Stimulated activated CD4-positive, alpha-beta T cell treated with anti-CD3 and anti-CD28 coated beads, Interleukin-4, amount 100 ng/mL, for 48 hours (primary cell): ENCODE measurements at regions not wholly inside any gene's neighbourhood (a gene's known extent, or its start where the extent isn't known, plus 50 kb on each side); places are given as distances from the start of the nearest gene placed in this dataset.

Experiments
- DNase-seq, 2 donors: peaks; one replicate each; pipeline ENCODE4 v3.0.0-alpha.2; 2020; ENCODE audit warnings: low read depth in 2 of 2

DNA sequence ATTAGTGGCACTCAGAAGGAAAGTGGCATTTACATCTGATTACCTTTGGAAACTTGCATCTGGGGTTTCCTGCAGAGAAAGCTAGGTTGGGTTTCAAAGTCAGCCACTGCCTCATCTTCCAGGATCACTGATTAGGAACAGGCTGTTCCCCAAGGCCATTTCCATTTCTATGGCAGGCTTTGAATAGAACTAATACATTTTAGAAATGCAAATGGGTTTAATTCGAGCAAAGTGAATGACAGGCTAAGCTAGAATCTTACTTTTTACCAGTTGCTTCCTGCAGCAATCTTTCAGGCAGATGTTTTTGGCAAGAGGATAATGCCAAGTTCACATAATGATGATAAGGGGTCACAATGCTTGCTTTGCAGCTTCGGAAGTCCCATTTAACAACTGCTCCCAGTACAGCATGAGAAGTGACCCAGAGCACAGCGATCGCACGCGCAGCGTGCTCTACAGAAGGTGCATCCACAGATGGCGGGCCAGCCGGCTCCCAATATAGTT is 336.7 kb downstream of the LPIN1 start:
- DNase-seq = no peak

DNA sequence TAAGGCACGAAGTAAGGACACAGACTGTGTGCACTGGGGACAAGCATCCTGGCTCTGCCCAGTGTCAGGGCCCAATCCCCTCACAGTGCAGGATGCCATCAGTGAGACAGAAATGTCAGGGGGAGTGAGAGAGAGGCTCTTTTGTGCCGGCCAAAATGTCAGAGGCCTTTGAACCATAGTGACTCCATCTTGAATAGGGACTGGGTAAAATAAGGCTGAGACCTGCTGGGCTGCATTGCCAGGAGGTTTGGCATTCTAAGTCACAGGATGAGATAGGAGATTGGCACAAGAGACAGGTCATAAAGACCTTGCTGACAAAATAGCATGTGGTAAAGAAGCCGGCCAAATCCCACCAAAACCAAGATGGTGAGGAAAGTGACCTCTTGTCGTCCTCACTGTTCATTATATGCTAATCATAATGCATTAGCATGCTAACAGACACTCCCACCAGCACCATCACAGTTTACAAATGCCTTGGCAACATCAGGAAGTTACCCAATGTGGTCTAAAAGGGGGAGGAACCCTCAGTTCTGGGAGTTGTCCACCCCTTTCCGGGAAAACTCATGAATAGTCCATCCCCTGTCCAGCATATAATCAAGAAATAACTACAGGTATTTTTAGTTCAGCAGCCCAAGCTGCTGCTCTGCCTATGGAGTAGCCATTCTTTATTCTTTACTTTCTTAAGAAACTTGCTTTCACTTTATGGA is 337.4 kb downstream of the LPIN1 start:
- DNase-seq = no peak

DNA sequence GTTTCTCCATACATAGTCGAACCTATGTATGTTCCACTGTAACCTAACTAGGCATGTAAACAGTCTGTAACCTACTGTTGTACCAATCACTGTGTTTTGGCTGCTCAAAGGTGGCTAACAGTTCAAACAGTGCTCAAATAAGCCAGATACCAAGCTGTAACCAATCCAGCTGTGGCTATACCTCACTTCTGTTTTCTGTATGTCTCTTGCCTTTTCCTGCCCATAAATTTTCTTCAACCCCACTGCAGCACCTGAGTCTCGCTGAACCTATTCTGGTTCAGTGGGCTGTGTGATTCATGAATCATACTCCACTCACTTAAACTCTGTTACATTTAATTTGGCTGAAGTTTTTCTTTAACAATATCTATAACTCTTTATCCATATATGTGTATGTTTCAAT is 340.7 kb downstream of the LPIN1 start:
- DNase-seq = no peak

DNA sequence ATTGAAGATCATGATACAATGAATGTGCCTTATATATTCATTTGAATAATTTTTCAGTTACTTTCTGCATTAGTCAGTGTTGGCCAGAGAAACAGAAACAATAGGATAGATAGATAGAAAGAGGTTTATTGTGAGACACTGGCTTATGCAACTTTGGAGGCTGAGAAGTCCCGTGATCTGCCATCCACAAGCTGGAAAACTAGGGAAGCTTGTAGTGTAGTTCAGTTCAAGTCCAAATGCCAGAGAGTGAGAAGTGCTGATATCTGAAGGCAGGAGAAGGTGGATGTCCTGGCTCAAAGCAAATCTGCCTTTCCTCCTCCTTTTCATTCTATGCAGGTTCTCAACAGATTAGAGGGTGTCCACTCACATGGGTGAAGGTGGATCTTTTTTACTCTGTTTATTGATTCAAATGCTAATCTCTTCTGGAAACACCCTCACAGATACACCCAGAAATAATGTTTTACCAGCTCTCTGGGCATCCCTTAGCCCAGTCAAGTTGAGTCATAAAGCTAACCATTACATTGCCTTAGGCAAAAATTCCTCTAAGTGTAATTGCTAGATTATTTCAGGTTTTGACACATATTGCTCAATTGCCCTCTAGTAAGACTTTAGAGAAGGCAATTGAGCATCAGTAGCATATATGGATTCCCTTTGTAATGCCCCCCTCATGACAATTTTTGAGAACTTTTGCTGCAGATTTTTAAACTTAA is 341.4 kb downstream of the LPIN1 start:
- DNase-seq = no peak

DNA sequence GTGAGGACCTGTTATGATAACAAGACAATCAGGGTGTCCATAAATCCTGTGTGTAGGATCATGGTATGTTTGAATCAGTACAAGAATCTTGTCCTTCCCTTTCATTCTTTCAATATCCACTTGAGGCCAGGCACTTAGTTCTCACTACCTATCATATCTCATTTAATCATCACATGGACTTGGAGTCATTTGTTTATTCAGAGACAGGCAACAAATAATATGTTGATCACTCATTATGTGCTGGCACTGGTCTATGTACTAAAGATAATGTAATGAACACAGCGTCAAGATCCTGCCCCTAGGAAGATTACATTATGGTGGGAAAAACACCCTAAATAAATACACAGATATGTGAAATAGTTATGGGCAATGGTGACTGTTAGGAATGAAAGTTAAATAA is 342.6 kb downstream of the LPIN1 start:
- no peak for DNase-seq

DNA sequence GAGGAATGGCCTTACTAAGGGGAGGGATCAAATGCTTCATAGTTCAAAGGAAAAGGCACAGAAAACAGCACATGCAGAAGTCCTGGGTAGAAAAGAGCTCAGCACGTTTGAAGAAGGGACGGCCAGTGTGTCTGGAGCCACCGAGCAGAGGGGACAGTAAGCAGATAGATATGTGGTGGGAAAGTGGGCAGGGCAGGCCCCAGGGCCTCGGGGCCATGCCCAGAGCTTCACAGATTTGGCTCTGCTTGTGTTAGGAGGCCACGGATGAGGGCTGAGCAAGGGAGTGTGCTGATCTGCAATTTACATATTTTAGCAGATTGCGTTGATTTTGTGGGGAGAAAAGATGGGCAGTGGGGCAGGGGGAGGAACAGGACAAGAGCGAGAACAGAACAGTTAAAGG is 343.1 kb downstream of the LPIN1 start:
- no peak for DNase-seq

DNA sequence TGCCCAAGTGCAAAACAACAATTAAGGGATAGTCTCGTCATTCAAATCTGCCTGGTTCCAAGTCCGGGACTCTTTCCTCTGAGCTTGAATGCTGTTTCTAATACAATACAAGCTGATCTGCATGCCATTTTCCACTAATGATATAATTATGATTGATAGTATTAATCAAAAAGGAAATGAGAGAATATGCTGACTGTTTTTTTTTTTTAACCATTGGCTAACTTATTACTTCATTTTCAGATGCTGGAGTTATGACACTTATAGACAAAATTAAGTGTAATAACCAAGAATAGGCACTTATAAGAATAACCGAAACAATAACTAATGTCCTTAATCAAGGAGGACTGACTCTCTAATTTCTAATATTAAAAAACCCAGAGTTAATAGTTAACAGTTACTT is 343.6 kb downstream of the LPIN1 start:
- no peak for DNase-seq

DNA sequence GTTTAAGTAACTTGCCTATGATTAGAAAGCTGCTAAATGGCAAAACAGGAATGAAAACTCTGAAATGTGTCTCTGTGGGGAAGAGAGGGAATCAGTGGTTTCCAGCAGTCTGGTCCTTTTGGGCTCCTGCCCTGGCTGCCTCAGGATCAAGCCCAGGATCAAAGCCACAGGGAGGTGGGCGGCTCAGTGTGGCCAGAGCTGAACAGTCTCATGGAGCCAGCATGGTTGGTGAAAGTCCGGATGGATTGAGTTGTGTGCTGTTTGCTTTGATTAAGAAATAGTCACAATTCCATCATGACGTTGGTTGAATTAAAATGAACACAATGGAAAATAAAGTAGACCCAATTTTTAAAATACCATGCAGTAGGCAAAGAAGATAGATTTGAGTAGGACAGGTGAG is 344.2 kb downstream of the LPIN1 start:
- no peak for DNase-seq

DNA sequence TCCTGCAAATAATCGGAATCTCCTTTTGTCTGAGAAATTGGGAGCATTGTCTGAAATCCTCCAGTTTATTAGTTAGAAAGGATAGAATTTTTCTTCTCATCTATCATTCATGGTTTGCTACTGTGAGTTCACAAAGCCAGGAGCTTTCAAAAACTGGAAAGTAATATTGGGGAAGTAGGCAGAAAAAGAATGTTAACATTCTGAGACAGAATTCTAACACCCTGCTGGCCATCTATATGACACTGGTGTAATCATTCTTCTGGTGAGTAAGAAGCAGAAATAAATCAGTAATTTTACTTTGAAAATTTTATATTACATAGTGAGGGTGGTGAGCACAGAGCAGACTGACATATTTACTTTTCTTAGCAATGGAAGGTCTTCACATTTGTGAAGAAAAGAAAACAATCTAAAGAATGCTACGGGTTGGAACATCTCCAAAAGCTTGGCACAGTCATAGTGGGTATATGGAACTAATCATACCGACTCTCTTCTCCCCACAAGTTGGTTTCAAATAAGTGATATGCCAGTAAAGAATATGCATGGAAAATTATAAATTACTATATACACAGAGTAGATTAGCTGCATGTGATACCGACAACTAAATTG is 344.9 kb downstream of the LPIN1 start:
- DNase-seq = no peak

DNA sequence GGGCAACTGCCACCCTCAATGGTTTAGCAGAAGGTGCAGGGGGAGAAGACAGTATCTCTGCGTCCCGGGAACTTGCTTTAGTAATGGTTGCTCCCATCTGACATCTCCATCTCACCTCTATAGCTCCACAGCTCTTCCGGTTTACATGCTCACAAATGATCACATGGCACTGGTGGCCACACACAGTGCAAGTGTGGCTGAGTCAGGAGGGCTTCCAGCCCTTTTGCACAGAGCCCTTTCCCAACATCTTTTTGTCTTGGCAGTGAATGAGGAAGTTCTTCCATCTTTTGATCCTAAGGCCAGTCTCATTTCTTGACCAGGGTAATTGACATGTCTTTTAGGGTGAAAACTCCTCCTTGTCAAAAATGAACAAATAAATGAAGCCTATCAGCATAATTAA is 347.7 kb downstream of the LPIN1 start:
- DNase-seq = no peak

DNA sequence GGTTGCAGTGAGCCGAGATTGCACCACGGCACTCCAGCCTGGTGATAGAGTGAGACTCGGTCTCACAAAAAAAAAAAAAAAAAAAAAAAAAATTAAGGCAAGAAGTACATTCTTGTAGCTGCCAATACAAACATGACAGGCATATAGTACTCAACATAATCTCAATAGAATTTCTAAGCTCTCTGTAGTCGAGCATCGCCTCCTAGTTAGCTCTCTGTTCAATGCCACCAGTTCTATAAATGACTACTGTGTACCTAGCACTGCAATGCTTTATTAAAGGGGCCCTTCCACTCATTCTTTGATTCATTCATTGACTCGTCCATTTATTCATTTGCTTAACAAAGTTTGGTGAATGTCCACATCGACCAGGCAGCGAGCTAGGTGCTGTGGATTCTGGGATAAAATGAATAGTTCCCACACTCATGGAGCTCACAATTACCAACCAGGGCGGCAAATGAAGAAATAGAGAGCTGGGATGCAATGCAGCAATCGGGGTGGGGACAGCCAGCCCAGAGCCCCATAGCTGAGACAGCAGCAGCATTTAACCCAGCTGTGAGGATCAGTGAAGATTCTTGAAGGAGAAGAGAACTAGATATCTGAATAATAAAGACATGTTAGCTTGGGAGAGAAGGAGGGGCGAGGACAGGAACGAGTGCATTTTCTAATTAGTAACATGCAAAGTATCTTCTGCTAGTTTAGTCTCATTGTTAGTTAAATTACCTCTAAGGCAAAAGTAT is 349.8 kb downstream of the LPIN1 start:
- no peak for DNase-seq

DNA sequence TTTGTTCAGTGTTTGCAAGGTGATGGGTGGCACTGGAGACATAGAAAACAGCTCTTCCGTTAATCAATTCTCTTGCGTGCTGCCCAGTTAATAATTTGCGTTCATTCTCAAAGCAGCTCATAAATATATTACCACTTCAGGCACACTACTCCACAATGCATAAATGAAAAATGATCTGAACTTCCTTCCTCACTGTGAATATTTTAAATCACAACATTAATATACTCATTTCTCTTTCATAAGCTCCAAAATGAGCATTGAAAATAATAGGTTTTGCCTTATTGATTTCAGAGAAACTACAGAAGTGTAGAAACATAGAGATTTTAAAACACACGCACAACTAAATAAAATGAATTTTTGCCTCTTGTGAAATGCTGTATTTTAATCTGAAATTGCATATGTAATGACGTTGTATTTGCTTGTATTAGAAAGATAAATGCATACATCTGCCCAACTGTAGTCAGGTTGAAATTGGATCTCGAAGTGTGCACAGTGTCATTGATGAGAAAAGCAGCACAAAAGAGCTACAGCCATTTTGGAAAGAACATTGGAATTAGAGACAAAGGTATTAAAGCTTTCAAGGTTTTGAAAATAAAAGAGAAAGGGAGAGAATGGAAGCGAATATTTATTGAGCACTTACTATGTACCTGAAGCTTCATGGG is 350.5 kb downstream of the LPIN1 start:
- DNase-seq = no peak

DNA sequence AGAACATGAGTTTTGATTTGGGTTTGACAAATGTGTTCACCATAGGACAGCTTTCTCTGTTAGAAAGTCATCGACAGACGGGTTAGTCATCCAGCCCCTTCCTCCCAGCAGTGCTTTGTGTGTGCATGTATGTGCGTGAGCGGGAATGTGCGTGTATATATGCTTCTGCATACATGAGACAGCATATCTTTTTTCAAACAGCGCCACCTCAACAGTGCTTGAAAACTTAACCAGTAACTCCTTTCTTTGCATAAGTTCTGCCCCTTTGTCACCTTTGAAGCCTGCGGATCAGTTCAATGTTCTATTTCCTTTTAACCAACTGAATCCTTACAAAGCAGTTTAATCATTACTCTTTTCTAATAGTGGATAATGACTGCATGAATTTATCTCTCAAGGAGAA is 351.4 kb downstream of the LPIN1 start:
- DNase-seq = no peak

DNA sequence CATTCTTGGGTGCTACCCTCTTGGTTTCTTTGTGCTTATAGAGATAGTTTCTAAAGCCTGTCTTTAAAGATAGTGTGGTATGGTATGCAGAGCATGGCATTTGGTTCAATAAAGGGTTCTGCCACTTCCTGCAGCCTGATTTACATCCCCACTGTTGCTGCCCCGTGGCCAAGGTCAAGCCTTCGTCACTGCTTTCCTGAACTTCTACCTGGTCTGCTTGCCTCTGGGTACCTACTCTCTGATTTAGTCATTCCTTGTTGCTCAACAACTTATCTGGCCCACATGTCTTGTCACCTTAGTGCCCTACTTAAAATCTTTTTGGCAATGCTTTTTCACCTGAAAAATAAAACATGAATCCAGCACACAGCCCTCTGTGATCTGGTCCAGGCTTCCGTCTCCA is 352.9 kb downstream of the LPIN1 start:
- no peak for DNase-seq

DNA sequence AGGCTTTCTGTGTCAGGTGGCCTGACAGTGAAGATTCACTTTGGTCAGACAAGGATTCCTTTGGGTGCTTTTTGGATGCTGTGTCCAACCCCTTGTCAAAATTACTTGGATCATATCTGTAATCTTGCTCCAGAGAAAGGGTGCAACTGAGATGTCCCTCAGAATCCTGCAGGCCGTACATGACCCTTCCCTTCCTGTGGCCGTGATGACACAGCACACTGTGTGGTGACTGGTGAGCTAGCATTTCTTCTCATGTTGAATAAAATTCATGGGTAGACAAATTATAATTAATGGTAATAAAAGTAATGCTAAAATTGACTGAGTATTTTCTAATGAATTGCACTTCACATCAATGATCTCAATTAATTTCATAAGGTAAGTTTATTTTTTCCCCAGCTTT is 356.2 kb downstream of the LPIN1 start:
- DNase-seq = no peak

DNA sequence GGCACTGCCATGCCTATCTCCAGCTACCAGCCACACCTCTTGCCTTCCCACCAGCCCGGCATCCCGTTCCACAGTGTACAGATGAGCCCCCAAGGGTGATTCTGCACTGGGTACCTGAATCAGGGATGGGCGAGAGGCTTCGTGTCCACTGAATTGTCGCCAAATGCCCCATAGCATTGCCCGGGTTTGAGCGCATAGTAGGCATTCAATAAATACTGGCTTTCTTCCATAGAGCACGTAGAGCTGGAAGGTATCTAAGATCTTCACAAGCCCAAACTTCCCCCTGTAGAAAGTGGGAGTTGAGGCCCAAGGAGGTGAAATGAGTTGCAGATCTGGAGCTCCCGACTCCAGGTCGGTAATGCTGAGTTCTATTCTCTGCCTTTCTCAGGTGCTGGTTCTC is 358.7 kb downstream of the LPIN1 start:
- no peak for DNase-seq

DNA sequence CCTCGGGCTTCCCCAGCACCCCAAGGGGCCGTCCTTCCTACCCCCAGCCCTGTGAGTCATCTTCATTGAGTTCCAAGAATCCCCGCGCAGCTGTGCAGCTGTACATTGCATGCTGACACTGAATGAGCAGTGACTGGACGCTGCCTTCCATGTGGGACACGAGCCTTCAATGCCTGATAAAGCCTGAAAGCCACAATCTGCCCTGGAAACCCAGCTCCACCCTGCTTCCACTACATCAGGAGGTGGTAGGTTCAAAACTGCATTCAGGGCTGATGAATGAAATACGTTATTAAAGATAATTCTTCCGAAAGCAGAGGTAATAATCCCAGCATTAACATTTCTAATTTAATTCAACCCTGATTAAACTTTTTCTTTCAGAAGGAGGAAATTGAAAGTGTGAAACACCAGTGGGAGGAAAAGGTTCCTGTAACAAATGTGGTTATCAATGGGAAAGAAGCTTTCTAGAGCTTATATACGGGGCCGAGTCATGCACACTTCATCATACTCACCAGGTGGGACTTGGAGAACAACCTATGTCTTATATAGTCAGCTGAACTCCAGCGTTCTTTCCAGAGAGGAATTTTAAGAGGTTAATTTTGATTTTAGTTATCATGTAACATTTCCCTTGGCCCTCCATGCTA is 360.1 kb downstream of the LPIN1 start:
- peak; percentile 7 to 21 for DNase-seq

DNA sequence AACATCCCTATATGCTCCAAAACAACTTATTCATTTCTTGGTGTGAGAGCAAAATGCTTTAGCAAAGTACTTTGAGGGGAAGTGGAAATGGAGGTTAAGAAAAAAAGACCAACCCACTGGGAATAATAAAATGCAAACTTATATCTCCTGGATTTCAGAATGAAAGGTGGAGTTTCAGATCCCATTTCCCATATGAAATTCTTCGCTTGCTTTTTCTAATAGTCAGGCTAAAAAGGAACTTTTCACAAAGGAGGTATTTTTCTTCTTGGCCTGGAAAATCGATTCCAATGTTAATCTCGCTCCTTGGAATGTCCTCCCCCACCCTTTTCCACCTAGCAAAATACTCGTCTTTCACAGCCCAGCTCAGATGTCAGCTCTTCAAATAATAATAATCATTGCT is 360.9 kb downstream of the LPIN1 start:
- DNase-seq = no peak

DNA sequence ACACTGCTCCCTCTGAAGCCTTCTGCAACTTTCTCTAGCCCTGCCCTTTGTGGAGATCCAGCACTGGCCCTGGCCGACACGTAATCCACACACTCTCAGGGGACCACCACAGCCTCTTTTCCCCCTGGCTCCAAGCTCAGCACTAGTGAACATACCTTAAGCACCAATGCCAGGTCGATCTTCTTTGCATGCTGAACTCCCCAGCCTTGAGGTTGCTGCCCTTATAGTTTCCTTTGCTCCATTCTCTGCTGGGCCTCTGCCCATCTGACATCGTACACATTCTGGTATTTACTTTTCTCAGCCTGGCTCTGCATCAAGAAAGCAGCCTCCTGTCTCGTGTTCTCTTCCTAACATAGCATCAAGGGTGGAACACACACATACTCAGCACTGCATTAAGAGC is 361.5 kb downstream of the LPIN1 start:
- no peak for DNase-seq

DNA sequence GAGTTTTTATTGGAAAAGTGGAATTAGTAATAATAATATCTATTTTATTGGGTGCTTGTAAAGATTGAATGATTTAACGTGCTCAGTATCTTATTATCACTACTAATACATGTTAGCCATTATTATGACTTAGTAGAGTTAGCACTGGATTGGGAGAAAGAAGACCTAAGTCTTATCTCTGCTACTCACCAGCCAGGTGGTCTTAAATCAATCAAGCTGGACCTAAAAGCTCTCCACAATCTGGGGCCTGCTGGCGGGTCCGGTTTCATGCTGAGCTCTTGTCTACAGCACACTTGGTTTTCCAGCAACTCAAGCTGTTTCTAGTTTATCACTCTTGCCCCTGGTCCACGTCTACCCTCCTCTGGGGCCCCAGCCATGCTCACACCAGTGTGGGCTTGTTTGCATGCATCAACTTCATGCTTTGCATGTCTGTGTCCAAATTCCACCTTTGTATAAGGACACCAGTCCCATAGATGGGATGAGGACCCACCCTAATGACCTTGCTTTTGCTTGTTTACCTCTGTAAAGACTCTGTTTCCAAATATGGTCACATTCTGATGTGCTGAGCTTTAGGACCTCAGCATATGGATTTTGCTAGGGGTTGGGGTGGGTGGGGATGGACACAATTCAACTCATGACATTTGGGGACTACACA is 363.1 kb downstream of the LPIN1 start:
- no peak for DNase-seq

DNA sequence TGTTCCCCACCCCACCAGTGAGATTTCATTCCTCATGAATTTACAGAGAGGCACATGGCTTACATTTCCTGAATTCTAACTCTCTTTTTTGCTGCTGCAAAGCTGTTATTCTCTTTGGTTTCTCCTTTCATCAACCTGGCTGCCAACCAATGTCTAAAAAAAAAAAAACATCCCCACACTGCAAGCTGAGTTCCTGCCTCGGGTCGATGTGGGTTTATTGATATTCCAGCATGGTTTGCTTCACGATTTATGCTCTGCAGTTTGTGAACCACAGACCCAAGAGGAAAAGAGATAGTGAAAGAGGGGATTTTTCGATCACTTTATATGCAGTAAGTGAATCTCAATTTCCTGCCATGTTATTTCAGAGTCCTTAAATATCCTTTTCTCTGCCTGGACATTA is 363.6 kb downstream of the LPIN1 start:
- DNase-seq = no peak
